H1 (cell line): ENCODE measurements at regions not wholly inside any gene's neighbourhood (a gene's known extent, or its start where the extent isn't known, plus 50 kb on each side); places are given as distances from the start of the nearest gene placed in this dataset.

Source experiments
- ATF3 ChIP-seq: IDR thresholded peaks from 2 replicates; pipeline ENCODE4 v1.6.1; 2011; ENCODE audit warnings: low read depth, mild to moderate bottlenecking, low read length; ENCODE audit not compliant: insufficient read depth
- HDAC2 ChIP-seq, 2 experiments: fragments of 300-600 bp in 1 of 2; sonication (generic) in 1 of 2; IDR thresholded peaks; 2 replicates each; pipeline ENCODE4 v1.6.1; 2011 to 2012; ENCODE audit warnings: low read depth in 2 of 2, low read length in 2 of 2, mild to moderate bottlenecking in 2 of 2, moderate library complexity in 2 of 2, borderline replicate concordance in 1 of 2, inconsistent platforms in 1 of 2
- MAFK ChIP-seq: IDR thresholded peaks from 2 replicates; pipeline ENCODE4 v1.6.1; 2012; ENCODE audit warnings: low read depth, mild to moderate bottlenecking, improper control_type of control experiment, low read length
- SIN3A ChIP-seq, 2 experiments: IDR thresholded peaks in 1 of 2; conservative IDR thresholded peaks in 1 of 2; 2 replicates each; pipeline ENCODE4 v1.6.1; 2011 to 2012; ENCODE audit warnings: low read length in 2 of 2, improper control_type of control experiment in 1 of 2, low read depth in 1 of 2, mild to moderate bottlenecking in 1 of 2
- SRF ChIP-seq: IDR thresholded peaks from 2 replicates; pipeline ENCODE4 v1.6.1; 2011; ENCODE audit warnings: mild to moderate bottlenecking, low read depth, low read length, moderate library complexity
- TEAD4 ChIP-seq: IDR thresholded peaks from 2 replicates; pipeline ENCODE4 v1.6.1; 2012; ENCODE audit warnings: low read depth, low read length, inconsistent platforms, mixed read lengths
- YY1 ChIP-seq: IDR thresholded peaks from 2 replicates; pipeline ENCODE4 v1.6.1; 2011; ENCODE audit warnings: low read depth, mild to moderate bottlenecking, low read length

- TF ChIP-seq ATF3 (no peak), MAFK (no peak), SRF (no peak), TEAD4 (no peak), YY1 (peak; percentile 66), SIN3A (conservative IDR thresholded peaks at IDR 0.05 in 1 of 2, IDR thresholded peaks at IDR 0.05 in 1 of 2; ENCODE audit: low read depth in 1 of 2, low read length in 2 of 2) (peak; percentile 35 to 68; a peak in 1 of 4 replicates), HDAC2 (IDR thresholded peaks at IDR 0.05; ENCODE audit: borderline replicate concordance in 1 of 2, low read depth in 2 of 2, low read length in 2 of 2) (peak in 1 of 2 experiments; percentile 57; a peak in 1 of 4 replicates)
Measured at GRCh38 chr20:57022306-57022705, 244.1 kb downstream of the BMP7 start (continued).
